ENCODE measurements at regions not wholly inside any gene's neighbourhood (a gene's known extent, or its start where the extent isn't known, plus 50 kb on each side); places are given as distances from the start of the nearest gene placed in this dataset.

DNA sequence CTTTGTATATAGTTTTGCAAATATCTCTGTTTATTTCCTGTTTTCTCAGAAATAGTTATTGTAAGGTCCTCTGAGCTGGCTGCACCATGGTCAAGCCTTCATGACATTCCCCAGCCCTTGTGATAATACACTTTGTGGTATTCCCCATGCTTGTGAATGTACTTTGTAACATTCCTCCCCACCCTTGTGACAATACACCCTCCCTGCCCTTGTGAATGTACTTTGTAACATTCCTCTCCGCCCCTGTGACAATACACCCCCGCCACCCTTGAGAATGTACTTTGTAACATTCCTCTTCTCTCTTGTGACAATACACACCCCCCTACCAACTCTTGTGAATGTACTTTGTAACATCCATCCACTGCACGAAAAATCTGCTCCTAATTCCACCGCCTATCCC, 530.7 kb downstream of the CENPC start (continued):
- TF ChIP-seq, protein P1, sequence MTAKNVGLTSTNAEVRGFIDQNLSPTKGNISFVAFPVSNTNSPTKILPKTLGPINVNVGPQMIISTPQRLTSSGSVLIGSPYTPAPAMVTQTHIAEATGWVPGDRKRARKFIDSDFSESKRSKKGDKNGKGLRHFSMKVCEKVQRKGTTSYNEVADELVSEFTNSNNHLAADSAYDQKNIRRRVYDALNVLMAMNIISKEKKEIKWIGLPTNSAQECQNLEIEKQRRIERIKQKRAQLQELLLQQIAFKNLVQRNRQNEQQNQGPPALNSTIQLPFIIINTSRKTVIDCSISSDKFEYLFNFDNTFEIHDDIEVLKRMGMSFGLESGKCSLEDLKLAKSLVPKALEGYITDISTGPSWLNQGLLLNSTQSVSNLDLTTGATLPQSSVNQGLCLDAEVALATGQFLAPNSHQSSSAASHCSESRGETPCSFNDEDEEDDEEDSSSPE (CRISPR knock-in tag; IDR thresholded peaks at IDR 0.05), result 0 out of 2 replicates have a peak, but pooled peaks have one; percentile 22
- TF ChIP-seq KDM1A (CRISPR knock-in tag; IDR thresholded peaks at IDR 0.05), result no peak
- TF ChIP-seq HDAC2 (CRISPR knock-in tag; IDR thresholded peaks at IDR 0.05), result 0 out of 2 replicates have a peak, but pooled peaks have one; percentile 34
- TF ChIP-seq NFKBIZ (CRISPR knock-in tag; IDR thresholded peaks at IDR 0.05), result 0 out of 2 replicates have a peak, but pooled peaks have one; percentile 32
- no peak for TF ChIP-seq CHCHD3 (CRISPR knock-in tag; IDR thresholded peaks at IDR 0.05)
- TF ChIP-seq, protein P2, sequence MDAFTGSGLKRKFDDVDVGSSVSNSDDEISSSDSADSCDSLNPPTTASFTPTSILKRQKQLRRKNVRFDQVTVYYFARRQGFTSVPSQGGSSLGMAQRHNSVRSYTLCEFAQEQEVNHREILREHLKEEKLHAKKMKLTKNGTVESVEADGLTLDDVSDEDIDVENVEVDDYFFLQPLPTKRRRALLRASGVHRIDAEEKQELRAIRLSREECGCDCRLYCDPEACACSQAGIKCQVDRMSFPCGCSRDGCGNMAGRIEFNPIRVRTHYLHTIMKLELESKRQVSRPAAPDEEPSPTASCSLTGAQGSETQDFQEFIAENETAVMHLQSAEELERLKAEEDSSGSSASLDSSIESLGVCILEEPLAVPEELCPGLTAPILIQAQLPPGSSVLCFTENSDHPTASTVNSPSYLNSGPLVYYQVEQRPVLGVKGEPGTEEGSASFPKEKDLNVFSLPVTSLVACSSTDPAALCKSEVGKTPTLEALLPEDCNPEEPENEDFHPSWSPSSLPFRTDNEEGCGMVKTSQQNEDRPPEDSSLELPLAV (CRISPR knock-in tag; conservative IDR thresholded peaks at IDR 0.05; ENCODE audit: low read depth), result no peak
- TF ChIP-seq, protein P3, sequence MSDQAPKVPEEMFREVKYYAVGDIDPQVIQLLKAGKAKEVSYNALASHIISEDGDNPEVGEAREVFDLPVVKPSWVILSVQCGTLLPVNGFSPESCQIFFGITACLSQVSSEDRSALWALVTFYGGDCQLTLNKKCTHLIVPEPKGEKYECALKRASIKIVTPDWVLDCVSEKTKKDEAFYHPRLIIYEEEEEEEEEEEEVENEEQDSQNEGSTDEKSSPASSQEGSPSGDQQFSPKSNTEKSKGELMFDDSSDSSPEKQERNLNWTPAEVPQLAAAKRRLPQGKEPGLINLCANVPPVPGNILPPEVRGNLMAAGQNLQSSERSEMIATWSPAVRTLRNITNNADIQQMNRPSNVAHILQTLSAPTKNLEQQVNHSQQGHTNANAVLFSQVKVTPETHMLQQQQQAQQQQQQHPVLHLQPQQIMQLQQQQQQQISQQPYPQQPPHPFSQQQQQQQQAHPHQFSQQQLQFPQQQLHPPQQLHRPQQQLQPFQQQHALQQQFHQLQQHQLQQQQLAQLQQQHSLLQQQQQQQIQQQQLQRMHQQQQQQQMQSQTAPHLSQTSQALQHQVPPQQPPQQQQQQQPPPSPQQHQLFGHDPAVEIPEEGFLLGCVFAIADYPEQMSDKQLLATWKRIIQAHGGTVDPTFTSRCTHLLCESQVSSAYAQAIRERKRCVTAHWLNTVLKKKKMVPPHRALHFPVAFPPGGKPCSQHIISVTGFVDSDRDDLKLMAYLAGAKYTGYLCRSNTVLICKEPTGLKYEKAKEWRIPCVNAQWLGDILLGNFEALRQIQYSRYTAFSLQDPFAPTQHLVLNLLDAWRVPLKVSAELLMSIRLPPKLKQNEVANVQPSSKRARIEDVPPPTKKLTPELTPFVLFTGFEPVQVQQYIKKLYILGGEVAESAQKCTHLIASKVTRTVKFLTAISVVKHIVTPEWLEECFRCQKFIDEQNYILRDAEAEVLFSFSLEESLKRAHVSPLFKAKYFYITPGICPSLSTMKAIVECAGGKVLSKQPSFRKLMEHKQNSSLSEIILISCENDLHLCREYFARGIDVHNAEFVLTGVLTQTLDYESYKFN (CRISPR knock-in tag; conservative IDR thresholded peaks at IDR 0.05), result peak; percentile 88
- no peak for TF ChIP-seq MIER2 (CRISPR knock-in tag; IDR thresholded peaks at IDR 0.05)
- peak; percentile 63 for TF ChIP-seq FOXA3 (CRISPR knock-in tag; IDR thresholded peaks at IDR 0.05)
- no peak for TF ChIP-seq ZNF644 (CRISPR knock-in tag; IDR thresholded peaks at IDR 0.05; ENCODE audit: low read depth)
- TF ChIP-seq, protein P4, sequence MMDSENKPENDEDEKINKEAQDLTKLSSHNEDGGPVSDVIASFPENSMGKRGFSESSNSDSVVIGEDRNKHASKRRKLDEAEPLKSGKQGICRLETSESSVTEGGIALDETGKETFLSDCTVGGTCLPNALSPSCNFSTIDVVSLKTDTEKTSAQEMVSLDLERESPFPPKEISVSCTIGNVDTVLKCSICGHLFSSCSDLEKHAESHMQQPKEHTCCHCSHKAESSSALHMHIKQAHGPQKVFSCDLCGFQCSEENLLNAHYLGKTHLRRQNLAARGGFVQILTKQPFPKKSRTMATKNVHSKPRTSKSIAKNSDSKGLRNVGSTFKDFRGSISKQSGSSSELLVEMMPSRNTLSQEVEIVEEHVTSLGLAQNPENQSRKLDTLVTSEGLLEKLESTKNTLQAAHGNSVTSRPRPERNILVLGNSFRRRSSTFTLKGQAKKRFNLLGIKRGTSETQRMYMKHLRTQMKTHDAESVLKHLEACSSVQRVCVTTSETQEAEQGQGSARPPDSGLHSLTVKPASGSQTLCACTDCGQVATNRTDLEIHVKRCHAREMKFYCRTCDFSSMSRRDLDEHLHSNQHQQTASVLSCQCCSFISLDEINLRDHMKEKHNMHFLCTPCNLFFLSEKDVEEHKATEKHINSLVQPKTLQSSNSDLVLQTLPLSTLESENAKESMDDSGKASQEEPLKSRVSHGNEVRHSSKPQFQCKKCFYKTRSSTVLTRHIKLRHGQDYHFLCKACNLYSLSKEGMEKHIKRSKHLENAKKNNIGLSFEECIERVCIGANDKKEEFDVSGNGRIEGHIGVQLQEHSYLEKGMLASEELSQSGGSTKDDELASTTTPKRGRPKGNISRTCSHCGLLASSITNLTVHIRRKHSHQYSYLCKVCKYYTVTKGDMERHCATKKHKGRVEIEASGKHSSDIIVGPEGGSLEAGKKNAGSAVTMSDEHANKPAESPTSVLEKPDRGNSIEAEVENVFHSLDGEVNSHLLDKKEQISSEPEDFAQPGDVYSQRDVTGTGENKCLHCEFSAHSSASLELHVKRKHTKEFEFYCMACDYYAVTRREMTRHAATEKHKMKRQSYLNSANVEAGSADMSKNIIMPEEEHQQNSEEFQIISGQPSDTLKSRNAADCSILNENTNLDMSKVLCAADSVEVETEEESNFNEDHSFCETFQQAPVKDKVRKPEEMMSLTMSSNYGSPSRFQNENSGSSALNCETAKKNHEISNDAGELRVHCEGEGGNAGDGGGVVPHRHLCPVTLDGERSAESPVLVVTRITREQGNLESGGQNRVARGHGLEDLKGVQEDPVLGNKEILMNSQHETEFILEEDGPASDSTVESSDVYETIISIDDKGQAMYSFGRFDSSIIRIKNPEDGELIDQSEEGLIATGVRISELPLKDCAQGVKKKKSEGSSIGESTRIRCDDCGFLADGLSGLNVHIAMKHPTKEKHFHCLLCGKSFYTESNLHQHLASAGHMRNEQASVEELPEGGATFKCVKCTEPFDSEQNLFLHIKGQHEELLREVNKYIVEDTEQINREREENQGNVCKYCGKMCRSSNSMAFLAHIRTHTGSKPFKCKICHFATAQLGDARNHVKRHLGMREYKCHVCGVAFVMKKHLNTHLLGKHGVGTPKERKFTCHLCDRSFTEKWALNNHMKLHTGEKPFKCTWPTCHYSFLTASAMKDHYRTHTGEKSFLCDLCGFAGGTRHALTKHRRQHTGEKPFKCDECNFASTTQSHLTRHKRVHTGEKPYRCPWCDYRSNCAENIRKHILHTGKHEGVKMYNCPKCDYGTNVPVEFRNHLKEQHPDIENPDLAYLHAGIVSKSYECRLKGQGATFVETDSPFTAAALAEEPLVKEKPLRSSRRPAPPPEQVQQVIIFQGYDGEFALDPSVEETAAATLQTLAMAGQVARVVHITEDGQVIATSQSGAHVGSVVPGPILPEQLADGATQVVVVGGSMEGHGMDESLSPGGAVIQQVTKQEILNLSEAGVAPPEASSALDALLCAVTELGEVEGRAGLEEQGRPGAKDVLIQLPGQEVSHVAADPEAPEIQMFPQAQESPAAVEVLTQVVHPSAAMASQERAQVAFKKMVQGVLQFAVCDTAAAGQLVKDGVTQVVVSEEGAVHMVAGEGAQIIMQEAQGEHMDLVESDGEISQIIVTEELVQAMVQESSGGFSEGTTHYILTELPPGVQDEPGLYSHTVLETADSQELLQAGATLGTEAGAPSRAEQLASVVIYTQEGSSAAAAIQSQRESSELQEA (CRISPR knock-in tag; IDR thresholded peaks at IDR 0.05; ENCODE audit: not compliant biosample characterization), result no peak
- TF ChIP-seq, protein P5, sequence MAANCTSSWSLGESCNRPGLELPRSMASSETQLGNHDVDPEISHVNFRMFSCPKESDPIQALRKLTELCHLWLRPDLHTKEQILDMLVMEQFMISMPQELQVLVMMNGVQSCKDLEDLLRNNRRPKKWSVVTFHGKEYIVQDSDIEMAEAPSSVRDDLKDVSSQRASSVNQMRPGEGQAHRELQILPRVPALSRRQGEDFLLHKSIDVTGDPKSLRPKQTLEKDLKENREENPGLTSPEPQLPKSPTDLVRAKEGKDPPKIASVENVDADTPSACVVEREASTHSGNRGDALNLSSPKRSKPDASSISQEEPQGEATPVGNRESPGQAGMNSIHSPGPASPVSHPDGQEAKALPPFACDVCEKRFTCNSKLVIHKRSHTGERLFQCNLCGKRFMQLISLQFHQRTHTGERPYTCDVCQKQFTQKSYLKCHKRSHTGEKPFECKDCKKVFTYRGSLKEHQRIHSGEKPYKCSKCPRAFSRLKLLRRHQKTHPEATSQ (CRISPR knock-in tag; IDR thresholded peaks at IDR 0.05; ENCODE audit: borderline replicate concordance), result no peak

Data from HepG2 (cell line).